HepG2 (cell line): ENCODE measurements at regions not wholly inside any gene's neighbourhood (a gene's known extent, or its start where the extent isn't known, plus 50 kb on each side); places are given as distances from the start of the nearest gene placed in this dataset.

Source experiments
- CBX5 ChIP-seq: sonication (generic); formaldehyde crosslinking; IDR thresholded peaks from 2 replicates; pipeline ENCODE4 v1.4.0; 2020; ENCODE audit warnings: missing genetic modification reagents, borderline replicate concordance
- EP300 ChIP-seq, 3 experiments: sonication (generic) in 1 of 3; formaldehyde crosslinking in 1 of 3; IDR thresholded peaks; 2 replicates each; pipeline versions ENCODE4 v1.5.1 to v1.6.1; 2011 to 2020; ENCODE audit warnings: low read depth in 2 of 3, low read length in 2 of 3, borderline replicate concordance in 1 of 3, improper control_type of control experiment in 1 of 3, mild to moderate bottlenecking in 1 of 3, missing genetic modification reagents in 1 of 3, moderate library complexity in 1 of 3
- POLR2AphosphoS2 ChIP-seq: IDR thresholded peaks from 2 replicates; pipeline ENCODE4 v1.6.1; 2011; ENCODE audit warnings: low read depth, low read length, improper control_type of control experiment
- ZC3H4 ChIP-seq: sonication (generic); formaldehyde crosslinking; IDR thresholded peaks from 2 replicates; pipeline ENCODE4 v1.4.0; 2020; ENCODE audit warnings: missing genetic modification reagents, borderline replicate concordance
- ZFP1 ChIP-seq: IDR thresholded peaks from 2 replicates; pipeline ENCODE4 v1.6.1; 2016
- ZKSCAN1 ChIP-seq: fragments of 150-350 bp; IDR thresholded peaks from 2 replicates; pipeline ENCODE4 v1.6.1; 2014; ENCODE audit warnings: low read length
- ZNF644 ChIP-seq: IDR thresholded peaks from 2 replicates; pipeline ENCODE4 v1.6.1; 2016; ENCODE audit warnings: low read depth
- TF ChIP-seq, protein P1 (sequence below): IDR thresholded peaks from 2 replicates; pipeline ENCODE4 v1.6.1; 2012; ENCODE audit warnings: inconsistent platforms

DNA sequence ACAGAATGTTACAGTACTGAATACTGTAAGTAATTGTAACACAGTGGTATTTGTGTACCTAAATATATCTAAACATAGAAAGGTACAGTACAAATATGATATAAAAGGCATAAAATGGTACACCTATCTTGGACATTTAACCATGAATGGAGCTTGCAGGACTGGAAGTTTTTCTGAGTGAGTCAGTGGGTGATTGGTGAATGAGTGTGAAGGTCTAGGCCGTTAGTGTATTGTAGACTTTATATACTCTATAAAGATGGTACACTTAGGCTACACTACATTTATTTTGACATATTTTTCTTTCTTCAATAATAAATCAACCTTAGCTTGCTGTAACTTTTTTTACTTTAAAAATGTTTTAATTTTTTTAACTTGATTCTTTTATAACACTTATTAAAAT lies 422.5 kb upstream of the FSTL5 start:
- TF ChIP-seq CBX5: no peak
- no peak for TF ChIP-seq ZKSCAN1
- no peak for TF ChIP-seq ZNF644
- no peak for TF ChIP-seq ZFP1
- TF ChIP-seq EP300 (IDR thresholded peaks at IDR 0.05; ENCODE audit: low read depth in 2 of 2, low read length in 2 of 2): no peak
- TF ChIP-seq EP300 (CRISPR knock-in tag; IDR thresholded peaks at IDR 0.05; ENCODE audit: borderline replicate concordance): no peak
- TF ChIP-seq POLR2AphosphoS2: no peak
- TF ChIP-seq, protein P1, sequence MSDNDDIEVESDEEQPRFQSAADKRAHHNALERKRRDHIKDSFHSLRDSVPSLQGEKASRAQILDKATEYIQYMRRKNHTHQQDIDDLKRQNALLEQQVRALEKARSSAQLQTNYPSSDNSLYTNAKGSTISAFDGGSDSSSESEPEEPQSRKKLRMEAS: no peak
- TF ChIP-seq ZC3H4 (CRISPR knock-in tag): no peak
